Kidney (tissue), 13 donors: ENCODE measurements at regions not wholly inside any gene's neighbourhood (a gene's known extent, or its start where the extent isn't known, plus 50 kb on each side); places are given as distances from the start of the nearest gene placed in this dataset.

Source experiments
- DNase-seq, 5 donors: peaks; one replicate each; pipeline ENCODE4 v3.0.0-alpha.2; 2013 to 2020
- FAIRE-seq: peaks from 2 replicates; lab custom pipeline; 2012; peaks lifted over from hg19 to GRCh38; lab: Jason Lieb, UNC
- H3K27ac ChIP-seq, 2 donors: one replicate each; pipeline ENCODE4 v1.7.0; 2013; ENCODE audit warnings: low read depth in 2 of 2, low read length in 2 of 2, inconsistent platforms in 1 of 2
- H3K27me3 ChIP-seq: one replicate; pipeline ENCODE4 v1.7.1; 2013; ENCODE audit warnings: low read length, inconsistent platforms; ENCODE audit not compliant: control insufficient read depth, insufficient read depth
- H3K36me3 ChIP-seq, 3 donors: one replicate each; pipeline versions ENCODE4 v1.7.0 to v1.7.1; 2013; ENCODE audit warnings: low read length in 3 of 3, control low read depth in 1 of 3, inconsistent platforms in 1 of 3; ENCODE audit not compliant: insufficient read depth in 3 of 3, control insufficient read depth in 2 of 3
- H3K4me1 ChIP-seq, 3 donors: one replicate each; pipeline versions ENCODE4 v1.7.0 to v1.7.1; 2013; ENCODE audit warnings: low read length in 3 of 3, inconsistent platforms in 1 of 3, low read depth in 1 of 3; ENCODE audit not compliant: control insufficient read depth in 2 of 3, insufficient read depth in 2 of 3
- H3K4me3 ChIP-seq, 3 donors: one replicate each; pipeline versions ENCODE4 v1.7.0 to v1.8.1; 2013; ENCODE audit warnings: low read length in 3 of 3, control low read depth in 1 of 3, inconsistent platforms in 1 of 3
- H3K9ac ChIP-seq, 3 donors: one replicate each; pipeline versions ENCODE4 v1.7.0 to v1.7.1; 2013; ENCODE audit warnings: low read length in 3 of 3, control low read depth in 1 of 3, inconsistent platforms in 1 of 3
- H3K9me3 ChIP-seq, 3 donors: one replicate each; pipeline versions ENCODE4 v1.7.0 to v1.7.1; 2013; ENCODE audit warnings: low read length in 3 of 3, control low read depth in 1 of 3, inconsistent platforms in 1 of 3; ENCODE audit not compliant: control insufficient read depth in 2 of 3, insufficient read depth in 1 of 3
- intact Hi-C: fragments of 100-400 bp; cut with DNase I; formaldehyde crosslinking; loops from one replicate; pipeline ENCODE4 v1.11.1; 2022
- TF ChIP-seq, protein P1 (sequence below): IDR thresholded peaks from 3 replicates; pipeline ENCODE4 v1.5.1; 2012; ENCODE audit warnings: mild to moderate bottlenecking, moderate library complexity, borderline replicate concordance; ENCODE audit not compliant: insufficient read depth; ENCODE audit errors: extremely low read depth
- donor health status: control.
- donor health status: control.
- donor health status: control.
- donor health status: control.
- donor health status: control.
- donor health status: DM: yes; HTN: yes; CAD: no.
- donor health status: Normal renal cell carcinoma (clear cell type).

DNA sequence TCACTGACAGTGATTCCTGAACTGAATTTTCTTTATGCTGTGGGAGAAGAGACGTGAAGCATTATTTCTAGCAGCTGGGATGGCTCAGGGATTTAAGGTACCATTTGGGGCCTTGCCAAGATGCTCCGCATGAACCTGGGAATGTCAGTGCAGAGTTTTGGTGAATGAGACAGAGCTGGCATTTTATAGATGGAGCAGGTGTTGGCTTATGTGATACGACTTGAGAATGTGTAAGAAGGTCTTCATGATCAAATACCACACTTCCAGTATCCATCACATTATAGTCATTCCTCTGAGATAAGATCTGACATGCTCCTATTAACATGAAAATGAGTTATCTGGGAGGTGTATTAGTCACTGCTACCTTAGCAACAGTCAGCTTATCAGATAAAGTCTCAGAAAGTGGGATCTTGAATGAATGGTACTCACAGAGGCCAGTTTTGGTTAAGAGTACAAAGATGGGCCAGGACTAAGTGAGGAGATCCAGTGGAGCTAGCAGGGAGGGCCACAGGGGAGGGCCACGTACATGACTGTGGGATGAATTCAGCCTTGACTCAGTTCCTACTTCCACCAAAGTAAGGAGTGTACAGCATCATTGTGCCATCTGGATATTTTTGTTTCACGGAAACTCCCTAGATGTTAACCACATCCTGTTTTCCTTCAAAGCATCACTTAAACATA is 116.7 kb downstream of the SPCS3 start:
- Histone ChIP-seq H3K27ac (no peak overlapping the region), H3K27me3 (no peaks in the 10 kb centered on the region), H3K4me3 (no peak overlapping the region), H3K9ac (no peak overlapping the region), H3K4me1 (no peaks in the 10 kb centered on the region), H3K9me3 (no peaks in the 10 kb centered on the region), H3K36me3 (no peaks in the 10 kb centered on the region)
- FAIRE-seq (no peak), DNase-seq (no peak)
- TF ChIP-seq, protein P1, sequence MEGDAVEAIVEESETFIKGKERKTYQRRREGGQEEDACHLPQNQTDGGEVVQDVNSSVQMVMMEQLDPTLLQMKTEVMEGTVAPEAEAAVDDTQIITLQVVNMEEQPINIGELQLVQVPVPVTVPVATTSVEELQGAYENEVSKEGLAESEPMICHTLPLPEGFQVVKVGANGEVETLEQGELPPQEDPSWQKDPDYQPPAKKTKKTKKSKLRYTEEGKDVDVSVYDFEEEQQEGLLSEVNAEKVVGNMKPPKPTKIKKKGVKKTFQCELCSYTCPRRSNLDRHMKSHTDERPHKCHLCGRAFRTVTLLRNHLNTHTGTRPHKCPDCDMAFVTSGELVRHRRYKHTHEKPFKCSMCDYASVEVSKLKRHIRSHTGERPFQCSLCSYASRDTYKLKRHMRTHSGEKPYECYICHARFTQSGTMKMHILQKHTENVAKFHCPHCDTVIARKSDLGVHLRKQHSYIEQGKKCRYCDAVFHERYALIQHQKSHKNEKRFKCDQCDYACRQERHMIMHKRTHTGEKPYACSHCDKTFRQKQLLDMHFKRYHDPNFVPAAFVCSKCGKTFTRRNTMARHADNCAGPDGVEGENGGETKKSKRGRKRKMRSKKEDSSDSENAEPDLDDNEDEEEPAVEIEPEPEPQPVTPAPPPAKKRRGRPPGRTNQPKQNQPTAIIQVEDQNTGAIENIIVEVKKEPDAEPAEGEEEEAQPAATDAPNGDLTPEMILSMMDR, result no peak
- intact Hi-C loops, result no loop called here

DNA sequence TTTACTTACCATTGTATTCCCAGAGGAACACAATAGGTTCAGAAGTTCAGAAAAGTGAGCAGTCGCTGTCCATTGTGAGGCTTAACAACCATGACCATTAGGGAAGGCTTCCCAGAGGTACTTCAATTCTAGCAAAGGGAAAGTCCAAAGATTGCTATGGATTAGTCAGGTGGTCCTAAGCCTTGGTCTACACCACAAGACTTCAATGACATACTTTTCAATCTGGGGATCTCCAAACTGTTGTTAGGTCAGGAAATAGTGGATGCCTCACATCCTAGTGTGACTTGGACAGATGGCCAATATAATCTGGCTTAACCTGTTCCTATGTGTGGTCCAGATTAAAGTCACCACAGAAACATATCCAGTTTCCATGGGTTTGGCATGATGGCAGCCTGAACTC is 118.0 kb downstream of the SPCS3 start:
- no peak overlapping the region for H3K4me3 ChIP-seq
- intact Hi-C loops, result no loop called here
- no peaks in the 10 kb centered on the region for H3K36me3 ChIP-seq
- H3K9me3 ChIP-seq, result no peaks in the 10 kb centered on the region
- no peaks in the 10 kb centered on the region for H3K27me3 ChIP-seq
- no peak for FAIRE-seq
- H3K4me1 ChIP-seq, result no peaks in the 10 kb centered on the region
- H3K27ac ChIP-seq, result no peak overlapping the region
- no peak for DNase-seq
- TF ChIP-seq, protein P1, result no peak
- H3K9ac ChIP-seq, result no peak overlapping the region

DNA sequence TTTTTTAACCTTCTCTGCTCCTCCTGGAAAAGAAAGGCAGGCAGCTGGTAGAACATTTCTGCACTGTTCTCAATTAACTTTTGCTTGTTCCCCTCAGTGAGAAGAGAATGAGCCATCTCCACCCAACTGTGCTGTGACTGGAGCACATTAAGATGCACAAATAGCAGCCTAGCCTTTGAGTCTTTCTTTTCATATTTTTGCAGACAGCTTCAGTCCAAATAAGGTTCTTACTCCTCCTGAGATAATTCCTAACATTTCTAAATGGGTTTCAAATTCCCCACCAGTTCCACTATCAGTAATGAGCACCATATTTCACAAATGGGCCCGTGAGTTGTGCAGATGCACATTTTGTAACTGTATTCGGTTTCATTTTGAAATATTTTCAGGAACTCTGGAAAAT is 118.6 kb downstream of the SPCS3 start:
- intact Hi-C loops, result no loop called here
- FAIRE-seq (no peak), DNase-seq (no peak)
- Histone ChIP-seq H3K9me3 (no peaks in the 10 kb centered on the region), H3K27ac (no peak overlapping the region), H3K9ac (no peak overlapping the region), H3K4me3 (no peak overlapping the region), H3K27me3 (no peaks in the 10 kb centered on the region), H3K4me1 (no peaks in the 10 kb centered on the region), H3K36me3 (no peaks in the 10 kb centered on the region)
- TF ChIP-seq, protein P1, result no peak

DNA sequence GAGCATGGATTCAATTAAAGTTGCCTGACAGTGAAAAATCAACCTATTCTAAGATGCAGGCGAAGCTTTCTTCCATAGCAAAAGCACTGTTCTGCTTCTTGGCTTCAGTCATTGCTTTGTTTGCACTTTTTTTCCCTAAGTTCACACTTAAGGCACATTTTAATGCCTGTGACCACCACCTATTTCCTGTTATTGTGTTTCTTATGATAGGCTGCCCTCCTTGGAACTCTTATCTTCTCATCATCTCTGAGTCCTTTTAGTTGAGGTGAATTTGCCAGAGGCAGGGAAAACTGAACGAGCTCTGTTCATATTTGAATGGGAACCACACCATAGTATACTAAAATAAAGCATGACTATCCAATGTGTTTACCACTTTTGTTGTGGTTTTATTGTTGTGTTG is 119.8 kb downstream of the SPCS3 start:
- Histone ChIP-seq H3K36me3 (no peaks in the 10 kb centered on the region), H3K4me1 (no peaks in the 10 kb centered on the region), H3K9me3 (no peaks in the 10 kb centered on the region), H3K9ac (no peak overlapping the region), H3K4me3 (no peak overlapping the region), H3K27ac (no peak overlapping the region), H3K27me3 (no peaks in the 10 kb centered on the region)
- TF ChIP-seq, protein P1, result no peak
- FAIRE-seq (no peak), DNase-seq (peak in 1 of 5 donors; percentile 8)
- intact Hi-C loops, result no loop called here
